HG03175 (cell line): ENCODE measurements at regions not wholly inside any gene's neighbourhood (a gene's known extent, or its start where the extent isn't known, plus 50 kb on each side); places are given as distances from the start of the nearest gene placed in this dataset.
"Not testable (repeated sequence)": the region's sequence is repeated elsewhere in the genome, so short reads cannot be mapped to it uniquely, and the experiment has no call there.

Experiments used
- ATAC-seq: cut with Tn5 transposase; IDR thresholded peaks from one replicate; pipeline ENCODE4 v1.9.1; 2021; ENCODE audit warnings: mild to moderate bottlenecking, moderate library complexity; ENCODE audit not compliant: unreplicated experiment

- no peak for ATAC-seq
Observed at GRCh38 chr5:106854922-106855321, 815.8 kb downstream of the EFNA5 start.

GRCh38 chr5:106854105-106854687 is 816.5 kb downstream of the EFNA5 start:
- ATAC-seq = no peak

DNA sequence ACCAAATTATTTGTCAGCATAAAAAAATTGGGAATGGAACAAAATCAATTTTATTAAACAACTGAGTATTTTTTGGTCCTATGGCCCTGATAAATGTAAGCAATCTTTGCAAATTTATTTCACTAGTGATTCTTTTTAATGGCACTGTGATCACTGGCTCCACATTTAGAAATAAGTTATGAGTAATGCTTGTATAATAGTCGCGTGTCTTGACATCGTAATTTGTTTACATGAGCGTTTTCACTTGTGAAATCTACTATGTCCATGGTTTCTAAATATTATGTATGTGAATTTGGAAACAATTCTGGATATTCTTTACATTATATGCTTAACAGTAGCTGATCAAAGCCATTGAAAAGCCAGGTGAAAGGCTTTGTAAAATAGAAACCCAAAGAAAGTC is 817.5 kb downstream of the EFNA5 start:
- no peak for ATAC-seq

DNA sequence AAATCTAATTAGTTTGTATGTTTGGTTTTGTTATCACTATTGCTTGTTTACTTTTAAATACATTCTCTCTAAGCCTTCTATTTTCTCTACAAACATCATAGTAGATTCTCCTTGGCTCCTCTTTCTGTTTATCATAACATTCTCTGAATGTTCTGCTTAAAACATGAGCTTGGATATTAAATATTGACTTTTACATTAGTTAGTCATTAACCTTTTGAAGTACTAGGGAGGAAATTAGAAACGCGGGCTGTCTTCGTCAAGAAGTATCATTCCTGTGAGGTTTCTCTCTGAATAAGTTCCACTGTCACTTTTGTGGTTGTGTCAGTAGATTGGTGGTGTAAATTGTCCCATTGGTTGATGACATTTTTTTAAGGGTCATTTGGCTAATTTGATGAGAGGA is 821.5 kb downstream of the EFNA5 start:
- no peak for ATAC-seq

DNA sequence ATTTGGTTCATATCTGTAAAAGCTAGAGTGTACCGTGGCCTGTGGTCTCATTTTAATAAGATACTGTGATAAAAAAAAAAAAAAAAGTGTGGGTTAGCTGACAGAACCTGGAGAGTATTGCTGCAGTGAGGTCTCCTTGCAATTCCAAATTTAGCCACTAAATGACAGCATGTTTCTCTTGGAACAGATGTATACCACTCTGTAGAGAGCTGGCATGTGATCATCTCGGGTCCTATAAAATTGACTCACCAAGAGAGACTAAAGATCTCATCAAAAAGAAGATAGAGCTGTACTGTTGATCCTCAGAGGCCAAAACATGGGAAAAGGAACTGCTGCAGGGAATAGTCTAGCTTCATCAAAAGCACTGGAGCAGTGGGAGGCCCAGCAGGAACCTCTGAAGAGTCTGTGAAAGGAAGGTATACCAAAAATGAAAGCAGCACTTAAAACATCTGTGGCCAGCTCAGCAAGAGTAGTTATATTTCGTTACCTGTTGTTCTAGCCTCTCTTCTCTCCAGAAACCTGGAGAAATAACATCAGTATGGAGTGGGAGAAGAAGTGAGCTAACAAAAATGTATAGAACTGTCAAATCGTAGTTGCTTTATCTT is 826.8 kb downstream of the EFNA5 start:
- peak; percentile 83 for ATAC-seq

DNA sequence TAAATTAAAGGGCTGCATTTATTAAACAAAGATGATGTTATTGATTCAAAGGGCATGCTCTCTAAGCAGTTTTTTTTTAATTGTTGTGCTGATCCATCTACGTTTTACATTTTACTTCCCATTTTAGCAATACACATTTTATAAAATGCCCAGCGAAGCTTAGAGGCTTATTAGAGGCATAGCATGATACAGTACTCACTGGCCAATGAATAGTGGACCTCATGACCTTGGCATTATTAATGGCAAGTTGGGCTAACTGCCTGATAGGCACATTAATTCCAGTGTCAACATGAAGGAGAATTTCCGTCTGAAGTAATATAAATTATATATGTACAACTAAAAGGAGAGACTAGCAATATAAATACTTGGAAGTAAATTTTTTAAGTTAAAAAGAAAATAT is 837.2 kb downstream of the EFNA5 start:
- ATAC-seq = no peak

DNA sequence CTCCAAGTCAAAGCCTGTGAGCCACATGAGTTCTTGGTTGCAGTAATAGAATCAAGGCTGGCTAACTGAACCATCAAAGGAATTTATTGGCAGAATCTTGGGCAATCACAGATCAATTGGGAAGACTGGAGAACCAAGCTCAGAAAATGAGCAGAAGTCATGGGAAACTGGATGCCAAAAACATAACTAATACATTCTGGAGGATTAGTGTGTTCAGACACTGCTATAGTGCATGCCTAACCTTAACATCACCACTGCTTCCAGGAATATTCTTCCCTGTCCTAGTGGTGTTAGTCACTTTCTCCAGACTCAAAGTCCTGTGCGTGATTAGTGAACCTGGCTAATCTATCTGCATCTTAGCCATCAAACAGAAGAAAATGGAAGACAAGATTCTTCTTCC is 843.7 kb downstream of the EFNA5 start:
- ATAC-seq = no peak

DNA sequence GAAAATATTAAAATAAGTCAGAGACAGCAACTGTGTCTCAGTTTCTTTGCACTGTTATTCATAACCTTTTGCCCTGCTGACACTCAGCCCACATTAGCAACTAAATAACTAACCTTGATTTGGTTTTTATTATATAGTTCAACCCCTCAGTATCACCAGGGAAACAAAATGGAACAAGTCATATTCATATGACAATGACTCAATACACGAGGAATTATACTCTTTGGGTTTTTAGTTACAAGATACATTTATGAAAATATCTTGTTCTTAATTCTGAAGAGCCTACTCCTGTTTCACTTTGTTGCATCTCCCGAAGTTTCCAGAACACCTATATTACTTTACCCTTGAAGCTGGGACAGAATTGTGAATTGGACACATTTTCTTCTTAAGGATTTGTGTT is 845.4 kb downstream of the EFNA5 start:
- ATAC-seq = no peak

DNA sequence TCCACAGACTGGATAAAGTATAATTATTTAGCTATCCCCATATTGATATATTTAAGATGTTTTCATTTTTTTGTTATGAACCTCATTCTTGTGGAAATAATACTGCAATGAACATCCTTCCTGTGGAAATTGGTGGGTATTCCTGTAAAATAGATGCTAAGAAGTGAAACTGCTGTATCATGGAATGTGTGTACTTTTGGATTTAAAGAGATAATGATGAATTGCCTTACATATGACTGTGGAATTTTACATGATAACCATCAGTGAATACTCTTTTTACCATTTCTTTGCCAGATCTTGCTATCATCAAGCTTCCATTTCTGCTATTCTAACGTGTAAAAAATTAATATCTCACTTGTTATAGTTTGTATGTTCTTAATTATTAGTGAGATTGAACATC is 847.9 kb downstream of the EFNA5 start:
- no peak for ATAC-seq

DNA sequence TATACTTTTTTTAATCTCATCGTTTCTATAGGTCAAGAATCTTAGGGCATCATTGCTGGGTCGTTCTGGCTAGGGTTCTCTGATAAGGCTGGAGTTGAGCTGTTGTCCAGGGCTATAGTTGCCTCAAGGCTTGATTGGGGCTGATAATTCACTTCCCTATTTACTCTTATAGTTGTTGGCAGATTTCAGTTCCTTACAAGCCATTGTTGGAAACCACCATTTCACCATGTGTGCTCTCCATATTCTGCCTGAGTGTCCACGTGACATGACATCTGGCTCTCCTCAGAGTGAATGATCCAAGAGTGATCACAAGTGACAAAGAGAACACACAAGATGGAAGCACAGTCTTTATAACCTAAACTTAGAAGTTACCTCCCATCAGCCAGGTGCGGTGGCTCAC is 852.2 kb downstream of the EFNA5 start:
- no peak for ATAC-seq

GRCh38 chr5:106814961-106815360 is 855.8 kb downstream of the EFNA5 start:
- no peak for ATAC-seq

DNA sequence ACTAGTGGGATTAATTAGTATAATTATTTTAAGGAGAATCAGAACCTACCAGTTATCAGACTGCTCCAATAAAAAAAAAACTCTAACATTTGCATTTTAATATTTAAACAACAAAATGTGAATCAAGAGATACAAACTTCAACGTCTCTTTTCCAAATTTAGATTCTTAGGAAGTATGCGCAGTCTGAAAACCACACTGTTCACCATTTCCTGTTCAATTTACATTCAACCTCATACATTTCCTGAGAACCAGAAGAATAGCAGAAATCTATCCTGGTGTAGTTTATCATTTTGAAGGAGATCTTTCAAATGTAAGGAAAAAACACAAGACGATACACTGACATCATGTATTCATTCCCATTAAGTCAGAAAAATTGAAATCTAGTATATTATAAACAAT is 869.2 kb downstream of the EFNA5 start:
- ATAC-seq = no peak

GRCh38 chr5:106797996-106798395 is 872.7 kb downstream of the EFNA5 start:
- no peak for ATAC-seq

DNA sequence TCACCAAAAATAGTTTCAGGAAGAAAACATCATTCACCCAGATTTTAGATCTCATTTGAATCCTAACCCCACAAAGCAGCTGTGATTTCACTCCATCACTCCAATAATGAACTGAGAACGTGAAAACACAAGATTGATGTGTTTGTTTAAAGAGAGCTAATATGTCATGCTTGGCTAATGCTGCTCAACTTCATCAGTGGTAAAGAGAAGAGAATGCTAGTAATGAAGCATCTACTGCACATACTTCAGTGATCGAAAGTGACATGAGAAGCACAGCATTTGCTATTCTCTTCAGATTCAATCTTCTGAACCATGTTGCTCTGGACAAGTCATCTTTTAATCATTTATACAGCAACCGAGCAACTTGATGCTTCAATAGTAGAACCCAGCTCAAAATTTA is 874.7 kb downstream of the EFNA5 start:
- ATAC-seq = no peak

GRCh38 chr5:106784846-106785245 is 885.9 kb downstream of the EFNA5 start:
- ATAC-seq = no peak

- ATAC-seq = no peak
Observed at GRCh38 chr5:106780355-106780754, 890.4 kb downstream of the EFNA5 start.

GRCh38 chr5:106776515-106776914 is 894.2 kb downstream of the EFNA5 start:
- ATAC-seq = not testable (repeated sequence)

GRCh38 chr5:106768392-106768791 is 902.3 kb downstream of the EFNA5 start:
- ATAC-seq = no peak

- ATAC-seq = no peak
Observed at GRCh38 chr5:106766916-106767315, 903.8 kb downstream of the EFNA5 start.

GRCh38 chr5:106759581-106759980 is 911.2 kb downstream of the EFNA5 start:
- no peak for ATAC-seq

DNA sequence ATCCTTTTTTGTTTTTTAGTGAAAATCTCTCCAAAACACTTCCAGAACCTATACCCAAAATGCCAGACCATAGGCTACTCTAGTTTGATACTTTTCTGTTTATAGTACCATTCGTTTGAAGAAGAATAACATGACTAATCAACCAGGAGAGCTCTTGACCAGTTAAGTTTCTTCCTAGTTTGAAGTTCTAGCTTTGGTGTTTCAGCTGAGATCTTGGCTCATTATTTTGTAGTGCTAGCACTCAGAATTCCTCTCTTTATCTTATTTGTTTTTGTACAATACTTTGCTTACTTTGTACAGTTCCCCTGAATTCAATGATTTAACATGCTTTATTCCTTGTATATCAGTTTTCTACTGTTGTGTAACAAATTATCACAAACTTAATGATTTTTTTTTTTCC is 911.6 kb downstream of the EFNA5 start:
- ATAC-seq = no peak

- peak; percentile 56 for ATAC-seq
Observed at GRCh38 chr5:106757672-106758071, 913.1 kb downstream of the EFNA5 start.

GRCh38 chr5:106755789-106756188 is 914.9 kb downstream of the EFNA5 start:
- ATAC-seq = no peak
